ENCODE measurements at regions not wholly inside any gene's neighbourhood (a gene's known extent, or its start where the extent isn't known, plus 50 kb on each side); places are given as distances from the start of the nearest gene placed in this dataset.

GRCh38 chr10:2245580-2245979 is 508.3 kb upstream of the ADARB2 start:
- intact Hi-C loops (cut with DNase I; ENCODE audit: low total_unique reads) (no loop called here), in situ Hi-C loops (cut with MboI; ENCODE audit: low pct_ligation_motif_present in 1 of 4, low pct_unique_long_range_greater_than_20kb in 1 of 4, low sequenced_read_pairs in 3 of 4) (no loop called here)
- 95% methylated on average over 5 of the region's 5 CpGs; no CpG with 5 or more reads in 1 of the 2 donors for WGBS, 2 donors (ENCODE audit: low coverage in 1 of 2)
- no peak overlapping the region for H3K27ac ChIP-seq
- H3K9me3 ChIP-seq = no peaks in the 10 kb centered on the region
- H3K4me3 ChIP-seq = no peak overlapping the region
- no peak for DNase-seq
- H3K27me3 ChIP-seq = no peaks in the 10 kb centered on the region
- no peak for TF ChIP-seq POLR2AphosphoS5 (IDR thresholded peaks at IDR 0.05)
- no peak for TF ChIP-seq POLR2A (IDR thresholded peaks at IDR 0.05)
- TF ChIP-seq EP300 (IDR thresholded peaks at IDR 0.05; ENCODE audit: low read depth) = no peak
- TF ChIP-seq CTCF (IDR thresholded peaks at IDR 0.05) = no peak
- H3K4me1 ChIP-seq = no peaks in the 10 kb centered on the region
- no peaks in the 10 kb centered on the region for H3K36me3 ChIP-seq

GRCh38 chr10:2244471-2244870 is 507.1 kb upstream of the ADARB2 start:
- H3K27ac ChIP-seq = no peak overlapping the region
- intact Hi-C loops (cut with DNase I; ENCODE audit: low total_unique reads) = no loop called here
- no peaks in the 10 kb centered on the region for H3K36me3 ChIP-seq
- H3K4me1 ChIP-seq = no peaks in the 10 kb centered on the region
- no peaks in the 10 kb centered on the region for H3K9me3 ChIP-seq
- WGBS, 2 donors (ENCODE audit: low coverage in 1 of 2) = 85 to 100% methylated on average over 1 to 12 of the region's 12 CpGs
- DNase-seq = no peak
- no peaks in the 10 kb centered on the region for H3K27me3 ChIP-seq
- TF ChIP-seq EP300 (IDR thresholded peaks at IDR 0.05; ENCODE audit: low read depth) (no peak), CTCF (IDR thresholded peaks at IDR 0.05) (no peak), POLR2AphosphoS5 (IDR thresholded peaks at IDR 0.05) (no peak), POLR2A (IDR thresholded peaks at IDR 0.05) (no peak)
- no peak overlapping the region for H3K4me3 ChIP-seq
- in situ Hi-C loops (cut with MboI; ENCODE audit: low pct_ligation_motif_present in 1 of 4, low pct_unique_long_range_greater_than_20kb in 1 of 4, low sequenced_read_pairs in 3 of 4) = no loop called here

GRCh38 chr10:2236876-2237275 is 499.6 kb upstream of the ADARB2 start:
- Histone ChIP-seq H3K36me3 (no peaks in the 10 kb centered on the region), H3K4me3 (no peak overlapping the region), H3K27ac (no peak overlapping the region), H3K9me3 (peaks cover 0 to 6% of the 10 kb centered on the region in 2 donors), H3K4me1 (no peaks in the 10 kb centered on the region), H3K27me3 (no peaks in the 10 kb centered on the region)
- no peak for DNase-seq
- intact Hi-C loops (cut with DNase I; ENCODE audit: low total_unique reads) = no loop called here
- in situ Hi-C loops (cut with MboI; ENCODE audit: low pct_ligation_motif_present in 1 of 4, low pct_unique_long_range_greater_than_20kb in 1 of 4, low sequenced_read_pairs in 3 of 4) = no loop called here
- WGBS, 2 donors (ENCODE audit: low coverage in 1 of 2) = 62 to 76% methylated on average over 5 of the region's 5 CpGs
- TF ChIP-seq EP300 (IDR thresholded peaks at IDR 0.05; ENCODE audit: low read depth) (no peak), CTCF (IDR thresholded peaks at IDR 0.05) (no peak), POLR2AphosphoS5 (IDR thresholded peaks at IDR 0.05) (no peak), POLR2A (IDR thresholded peaks at IDR 0.05) (no peak)

GRCh38 chr10:2232479-2232878 is 495.2 kb upstream of the ADARB2 start:
- intact Hi-C loops (cut with DNase I; ENCODE audit: low total_unique reads) = no loop called here
- H3K9me3 ChIP-seq = peaks cover 0 to 6% of the 10 kb centered on the region in 2 donors
- no peaks in the 10 kb centered on the region for H3K27me3 ChIP-seq
- H3K4me3 ChIP-seq = no peak overlapping the region
- no peaks in the 10 kb centered on the region for H3K36me3 ChIP-seq
- H3K27ac ChIP-seq = no peak overlapping the region
- TF ChIP-seq CTCF (IDR thresholded peaks at IDR 0.05) = no peak
- no peak for TF ChIP-seq EP300 (IDR thresholded peaks at IDR 0.05; ENCODE audit: low read depth)
- TF ChIP-seq POLR2A (IDR thresholded peaks at IDR 0.05) = no peak
- no peak for TF ChIP-seq POLR2AphosphoS5 (IDR thresholded peaks at IDR 0.05)
- 82 to 94% methylated on average over 11 of the region's 11 CpGs for WGBS, 2 donors (ENCODE audit: low coverage in 1 of 2)
- H3K4me1 ChIP-seq = no peaks in the 10 kb centered on the region
- in situ Hi-C loops (cut with MboI; ENCODE audit: low pct_ligation_motif_present in 1 of 4, low pct_unique_long_range_greater_than_20kb in 1 of 4, low sequenced_read_pairs in 3 of 4) = no loop called here
- no peak for DNase-seq
